H1 (cell line): ENCODE measurements at regions not wholly inside any gene's neighbourhood (a gene's known extent, or its start where the extent isn't known, plus 50 kb on each side); places are given as distances from the start of the nearest gene placed in this dataset.

ENCODE experiments used
- EP300 ChIP-seq, 2 experiments: IDR thresholded peaks; 1 replicate in 1 of 2; 2 replicates in 1 of 2; pipeline ENCODE4 v1.6.1; 2011 to 2012; ENCODE audit warnings: low read depth in 2 of 2, low read length in 2 of 2, mild to moderate bottlenecking in 2 of 2, borderline replicate concordance in 1 of 2, inconsistent platforms in 1 of 2, moderate library complexity in 1 of 2
- SIN3A ChIP-seq, 2 experiments: IDR thresholded peaks in 1 of 2; conservative IDR thresholded peaks in 1 of 2; 2 replicates each; pipeline ENCODE4 v1.6.1; 2011 to 2012; ENCODE audit warnings: low read length in 2 of 2, improper control_type of control experiment in 1 of 2, low read depth in 1 of 2, mild to moderate bottlenecking in 1 of 2

DNA sequence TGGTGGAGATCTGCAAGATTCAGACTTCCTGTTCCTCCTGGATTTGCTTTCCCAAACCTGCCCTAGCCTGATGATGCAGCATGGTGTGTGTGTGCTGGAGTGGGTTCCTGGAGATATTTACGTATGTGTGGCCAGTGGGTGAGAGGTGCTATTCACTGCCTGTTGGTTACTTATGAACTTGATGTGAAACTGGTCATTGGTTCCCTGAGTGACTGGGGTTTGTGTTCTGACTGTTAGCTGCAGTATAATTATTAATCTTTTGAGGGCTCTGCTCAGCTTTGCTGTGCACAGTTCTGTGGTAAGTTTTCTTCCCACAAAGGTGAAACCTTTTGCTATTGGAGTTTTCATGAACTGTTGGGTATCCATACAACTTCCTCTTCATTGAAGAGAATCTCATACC is 541.8 kb upstream of the FBXO33 start (continued):
- TF ChIP-seq SIN3A (conservative IDR thresholded peaks at IDR 0.05 in 1 of 2, IDR thresholded peaks at IDR 0.05 in 1 of 2; ENCODE audit: low read depth in 1 of 2, low read length in 2 of 2), result no peak
- no peak for TF ChIP-seq EP300 (IDR thresholded peaks at IDR 0.05; ENCODE audit: borderline replicate concordance in 1 of 2, low read depth in 2 of 2, low read length in 2 of 2)
